Neural cell (in vitro differentiated cells): ENCODE measurements at regions not wholly inside any gene's neighbourhood (a gene's known extent, or its start where the extent isn't known, plus 50 kb on each side); places are given as distances from the start of the nearest gene placed in this dataset.

ENCODE experiments used
- H2AFZ ChIP-seq: fragments of 200-600, 300-800 bp; sonication (generic), shearing (Covaris generic); 2 replicates; pipeline ENCODE4 v1.6.0; 2014; ENCODE audit warnings: low read depth, mild to moderate bottlenecking, antibody characterized with exemption, low read length, moderate library complexity
- H3F3A ChIP-seq: fragments of 200-600 bp; shearing (Covaris generic); 2 replicates; pipeline ENCODE4 v1.6.1; 2016; ENCODE audit warnings: mild to moderate bottlenecking, moderate library complexity, mixed read lengths, antibody characterized with exemption, low read length; ENCODE audit not compliant: insufficient read depth, poor library complexity, severe bottlenecking
- H3K27ac ChIP-seq: fragments of 200-600, 300-800 bp; sonication (generic), shearing (Covaris generic); 2 replicates; pipeline ENCODE4 v1.5.1; 2014; ENCODE audit warnings: mild to moderate bottlenecking, low read length, moderate library complexity
- H3K27me3 ChIP-seq: fragments of 300-800, 200-600 bp; sonication (generic), shearing (Covaris generic); 2 replicates; pipeline ENCODE4 v1.6.0; 2014; ENCODE audit warnings: mild to moderate bottlenecking, low read depth, low read length, moderate library complexity; ENCODE audit not compliant: insufficient read depth
- H3K36me3 ChIP-seq: fragments of 300-800, 200-600 bp; sonication (generic), shearing (Covaris generic); 2 replicates; pipeline ENCODE4 v1.5.1; 2014; ENCODE audit warnings: mild to moderate bottlenecking, antibody characterized with exemption, low read length, moderate library complexity; ENCODE audit not compliant: insufficient read depth
- H3K4me2 ChIP-seq: fragments of 300-800, 200-600 bp; sonication (generic), shearing (Covaris generic); 2 replicates; pipeline ENCODE4 v1.6.0; 2014; ENCODE audit warnings: mild to moderate bottlenecking, low read length
- H3K4me3 ChIP-seq: fragments of 300-800, 200-600 bp; sonication (generic), shearing (Covaris generic); 2 replicates; pipeline ENCODE4 v1.5.1; 2014; ENCODE audit warnings: mild to moderate bottlenecking, low read length, moderate library complexity
- H3K79me2 ChIP-seq: fragments of 200-600 bp; shearing (Covaris generic); replicated peaks from 2 replicates; pipeline ENCODE4 v1.6.0; 2014; ENCODE audit warnings: mild to moderate bottlenecking, low read length, moderate library complexity; ENCODE audit not compliant: insufficient read depth
- H3K9ac ChIP-seq: fragments of 300-800, 200-600 bp; sonication (generic), shearing (Covaris generic); 2 replicates; pipeline ENCODE4 v1.6.1; 2016; ENCODE audit warnings: mild to moderate bottlenecking, low read length, mixed read lengths
- H3K9me2 ChIP-seq: fragments of 200-600 bp; shearing (Covaris generic); 2 replicates; pipeline ENCODE4 v1.6.1; 2016; ENCODE audit warnings: mild to moderate bottlenecking, low read length, mixed read lengths; ENCODE audit not compliant: insufficient read depth
- H3K9me3 ChIP-seq: fragments of 200-600, 300-800 bp; sonication (generic), shearing (Covaris generic); 2 replicates; pipeline ENCODE4 v1.6.1; 2016; ENCODE audit warnings: mild to moderate bottlenecking, mixed run types, low read length, moderate library complexity, mixed read lengths
- H4K20me1 ChIP-seq: fragments of 200-600 bp; shearing (Covaris generic); 2 replicates; pipeline ENCODE4 v1.6.1; 2016; ENCODE audit warnings: mild to moderate bottlenecking, mixed run types; ENCODE audit not compliant: insufficient read depth
- CTCF ChIP-seq: fragments of 450-650 bp; IDR thresholded peaks from 2 replicates; pipeline ENCODE4 v1.5.1; 2014; ENCODE audit warnings: antibody characterized with exemption, mild to moderate bottlenecking, moderate library complexity; ENCODE audit not compliant: poor library complexity, severe bottlenecking
- EP300 ChIP-seq: fragments of 450-650 bp; conservative IDR thresholded peaks from 2 replicates; pipeline ENCODE4 v1.6.1; 2014; ENCODE audit warnings: antibody characterized with exemption, mild to moderate bottlenecking, moderate library complexity; ENCODE audit not compliant: poor library complexity, severe bottlenecking
- EZH2 ChIP-seq: fragments of 200-600, 300-800 bp; shearing (Covaris generic), sonication (generic); IDR thresholded peaks from 2 replicates; pipeline ENCODE4 v1.6.1; 2014; ENCODE audit warnings: antibody characterized with exemption, low read length, borderline replicate concordance, mild to moderate bottlenecking; ENCODE audit not compliant: insufficient read depth, poor library complexity, severe bottlenecking
- MXI1 ChIP-seq: fragments of 450-650 bp; conservative IDR thresholded peaks from 2 replicates; pipeline ENCODE4 v1.6.1; 2014; ENCODE audit warnings: antibody characterized with exemption, mild to moderate bottlenecking; ENCODE audit not compliant: poor library complexity, severe bottlenecking
- POLR2AphosphoS5 ChIP-seq: IDR thresholded peaks from 2 replicates; pipeline ENCODE4 v1.6.1; 2012
- RAD21 ChIP-seq: fragments of 450-650 bp; conservative IDR thresholded peaks from 2 replicates; pipeline ENCODE4 v1.6.1; 2014; ENCODE audit warnings: antibody characterized with exemption, mild to moderate bottlenecking, moderate library complexity
- REST ChIP-seq: IDR thresholded peaks from 2 replicates; pipeline ENCODE4 v1.6.1; 2012; ENCODE audit warnings: borderline replicate concordance
- SMC3 ChIP-seq: fragments of 450-650 bp; conservative IDR thresholded peaks from 2 replicates; pipeline ENCODE4 v1.6.1; 2014; ENCODE audit warnings: antibody characterized with exemption, mild to moderate bottlenecking, moderate library complexity; ENCODE audit not compliant: poor library complexity
- TAF1 ChIP-seq: IDR thresholded peaks from 2 replicates; pipeline ENCODE4 v1.6.1; 2012; ENCODE audit warnings: low read depth

GRCh38 chr18:60199505-60199904, 173.1 kb downstream of the MC4R start:
- no peaks in the 10 kb centered on the region for H3K27me3 ChIP-seq
- H3K4me2 ChIP-seq = no peak overlapping the region
- no peaks in the 10 kb centered on the region for H3K9me2 ChIP-seq
- no peaks in the 10 kb centered on the region for H4K20me1 ChIP-seq
- no peaks in the 10 kb centered on the region for H3K79me2 ChIP-seq
- H3K9me3 ChIP-seq = no peaks in the 10 kb centered on the region
- no peaks in the 10 kb centered on the region for H3F3A ChIP-seq
- H3K4me3 ChIP-seq = no peak overlapping the region
- no peak overlapping the region for H2AFZ ChIP-seq
- H3K36me3 ChIP-seq = no peaks in the 10 kb centered on the region
- no peak overlapping the region for H3K9ac ChIP-seq
- no peak overlapping the region for H3K27ac ChIP-seq
- TF ChIP-seq RAD21 (no peak), TAF1 (no peak), POLR2AphosphoS5 (no peak), EP300 (no peak), MXI1 (no peak), CTCF (no peak), SMC3 (no peak), EZH2 (no peak), REST (no peak)

- Histone ChIP-seq H3K27ac (no peak overlapping the region), H3K4me2 (no peak overlapping the region)
- TF ChIP-seq MXI1 = no peak
- TF ChIP-seq REST = no peak
- TF ChIP-seq TAF1 = no peak
- no peak for TF ChIP-seq POLR2AphosphoS5
Measured at GRCh38 chr18:60197671-60198462, 174.7 kb downstream of the MC4R start.

More at GRCh38 chr18:60197671-60198462, 174.7 kb downstream of the MC4R start:
- H3K36me3 ChIP-seq = no peaks in the 10 kb centered on the region
- H3K9me2 ChIP-seq = no peaks in the 10 kb centered on the region
- no peak overlapping the region for H3K4me3 ChIP-seq
- no peaks in the 10 kb centered on the region for H3K9me3 ChIP-seq
- H3F3A ChIP-seq = peaks cover 6% of the 10 kb centered on the region
- H3K79me2 ChIP-seq = no peaks in the 10 kb centered on the region
- H3K27me3 ChIP-seq = no peaks in the 10 kb centered on the region
- H3K9ac ChIP-seq = no peak overlapping the region
- no peak overlapping the region for H2AFZ ChIP-seq
- H4K20me1 ChIP-seq = no peaks in the 10 kb centered on the region
